ENCODE measurements at regions not wholly inside any gene's neighbourhood (a gene's known extent, or its start where the extent isn't known, plus 50 kb on each side); places are given as distances from the start of the nearest gene placed in this dataset.

- no peak overlapping the region for H3K4me3 ChIP-seq (ENCODE audit: low read depth, low read length)
- no peak for TF ChIP-seq CTCF (IDR thresholded peaks at IDR 0.05; ENCODE audit: low read depth, low read length, missing control alignments)
- no peak for DNase-seq (ENCODE audit: low read depth)
- in situ Hi-C loops (cut with HindIII; ENCODE audit: low sequenced_read_pairs), result no loop called here
Observed at GRCh38 chr9:109934857-109935215, 154.8 kb downstream of the PALM2AKAP2 start.

- in situ Hi-C loops (cut with HindIII; ENCODE audit: low sequenced_read_pairs), result no loop called here
- TF ChIP-seq CTCF (IDR thresholded peaks at IDR 0.05; ENCODE audit: low read depth, low read length, missing control alignments), result no peak
- H3K4me3 ChIP-seq (ENCODE audit: low read depth, low read length), result no peak overlapping the region
- no peak for DNase-seq (ENCODE audit: low read depth)
Observed at GRCh38 chr9:109935406-109936087, 155.5 kb downstream of the PALM2AKAP2 start.

GRCh38 chr9:109937861-109938453 lies 158.0 kb downstream of the PALM2AKAP2 start:
- in situ Hi-C loops (cut with HindIII; ENCODE audit: low sequenced_read_pairs), result no loop called here
- no peak for DNase-seq (ENCODE audit: low read depth)
- TF ChIP-seq CTCF (IDR thresholded peaks at IDR 0.05; ENCODE audit: low read depth, low read length, missing control alignments), result no peak
- no peak overlapping the region for H3K4me3 ChIP-seq (ENCODE audit: low read depth, low read length)

GRCh38 chr9:109939698-109940342 lies 159.8 kb downstream of the PALM2AKAP2 start:
- in situ Hi-C loops (cut with HindIII; ENCODE audit: low sequenced_read_pairs), result no loop called here
- H3K4me3 ChIP-seq (ENCODE audit: low read depth, low read length), result no peak overlapping the region

GRCh38 chr9:109940561-109940960 lies 160.6 kb downstream of the PALM2AKAP2 start:
- no peak overlapping the region for H3K4me3 ChIP-seq (ENCODE audit: low read depth, low read length)
- no peak for DNase-seq (ENCODE audit: low read depth)
- in situ Hi-C loops (cut with HindIII; ENCODE audit: low sequenced_read_pairs), result no loop called here
- TF ChIP-seq CTCF (IDR thresholded peaks at IDR 0.05; ENCODE audit: low read depth, low read length, missing control alignments), result no peak

More at GRCh38 chr9:109939698-109940342, 159.8 kb downstream of the PALM2AKAP2 start:
- TF ChIP-seq CTCF (IDR thresholded peaks at IDR 0.05; ENCODE audit: low read depth, low read length, missing control alignments), result no peak
- DNase-seq (ENCODE audit: low read depth), result no peak

GRCh38 chr9:109941771-109942170 lies 161.8 kb downstream of the PALM2AKAP2 start:
- H3K4me3 ChIP-seq (ENCODE audit: low read depth, low read length), result no peak overlapping the region
- DNase-seq (ENCODE audit: low read depth), result no peak
- in situ Hi-C loops (cut with HindIII; ENCODE audit: low sequenced_read_pairs), result no loop called here
- no peak for TF ChIP-seq CTCF (IDR thresholded peaks at IDR 0.05; ENCODE audit: low read depth, low read length, missing control alignments)

Data from astrocyte of the cerebellum (primary cell).